Stimulated activated naive CD4-positive, alpha-beta T cell treated with Interleukin-2 at 50 U/mL for 16 hours (primary cell): ENCODE measurements at regions not wholly inside any gene's neighbourhood (a gene's known extent, or its start where the extent isn't known, plus 50 kb on each side); places are given as distances from the start of the nearest gene placed in this dataset.

Experiments used
- DNase-seq: peaks from one replicate; lab custom pipeline; 2025; lab: John Stamatoyannopoulos, UW

- no peak for DNase-seq
Observed at GRCh38 chr4:20353646-20354045, 101.9 kb downstream of the SLIT2 start.

GRCh38 chr4:20354120-20354519, 102.4 kb downstream of the SLIT2 start:
- no peak for DNase-seq

GRCh38 chr4:20356565-20356964, 104.9 kb downstream of the SLIT2 start:
- no peak for DNase-seq

- DNase-seq = no peak
Observed at GRCh38 chr4:20358110-20358509, 106.4 kb downstream of the SLIT2 start.

GRCh38 chr4:20359692-20360091, 108.0 kb downstream of the SLIT2 start:
- DNase-seq = no peak

GRCh38 chr4:20362148-20362547, 110.4 kb downstream of the SLIT2 start:
- DNase-seq = no peak

GRCh38 chr4:20364969-20365368, 113.3 kb downstream of the SLIT2 start:
- no peak for DNase-seq

GRCh38 chr4:20367446-20367845, 115.7 kb downstream of the SLIT2 start:
- DNase-seq = no peak

- DNase-seq = no peak
Observed at GRCh38 chr4:20368926-20369325, 117.2 kb downstream of the SLIT2 start.

- DNase-seq = no peak
Observed at GRCh38 chr4:20370274-20370673, 118.6 kb downstream of the SLIT2 start.

- no peak for DNase-seq
Observed at GRCh38 chr4:20376070-20376469, 124.4 kb downstream of the SLIT2 start.

- no peak for DNase-seq
Observed at GRCh38 chr4:20378181-20378580, 126.5 kb downstream of the SLIT2 start.

- no peak for DNase-seq
Observed at GRCh38 chr4:20381005-20381404, 129.3 kb downstream of the SLIT2 start.

GRCh38 chr4:20383283-20383682, 131.6 kb downstream of the SLIT2 start:
- DNase-seq = no peak

- no peak for DNase-seq
Observed at GRCh38 chr4:20383969-20384368, 132.3 kb downstream of the SLIT2 start.

GRCh38 chr4:20384456-20384855, 132.8 kb downstream of the SLIT2 start:
- DNase-seq = no peak

GRCh38 chr4:20386001-20386740, 134.5 kb downstream of the SLIT2 start:
- no peak for DNase-seq

GRCh38 chr4:20386906-20387305, 135.2 kb downstream of the SLIT2 start:
- no peak for DNase-seq

GRCh38 chr4:20391198-20391597, 139.5 kb downstream of the SLIT2 start:
- no peak for DNase-seq

GRCh38 chr4:20391912-20392311, 140.2 kb downstream of the SLIT2 start:
- DNase-seq = no peak

- no peak for DNase-seq
Observed at GRCh38 chr4:20393486-20394100, 141.9 kb downstream of the SLIT2 start.

- DNase-seq = no peak
Observed at GRCh38 chr4:20394512-20394911, 142.8 kb downstream of the SLIT2 start.

- DNase-seq = peak; percentile 0
Observed at GRCh38 chr4:20395160-20395773, 143.6 kb downstream of the SLIT2 start.
